Trophoblast cell (in vitro differentiated cells and primary cell): ENCODE measurements at regions not wholly inside any gene's neighbourhood (a gene's known extent, or its start where the extent isn't known, plus 50 kb on each side); places are given as distances from the start of the nearest gene placed in this dataset.

ENCODE experiments used
- DNase-seq, 2 donors: peaks; one replicate each; pipeline ENCODE4 v3.0.0-alpha.2; 2016
- H2AFZ ChIP-seq: 2 replicates; pipeline ENCODE4 v1.6.1; 2013; ENCODE audit warnings: low read length, moderate library complexity, mild to moderate bottlenecking; ENCODE audit not compliant: insufficient read depth, poor library complexity
- H2AK5ac ChIP-seq: 2 replicates; pipeline ENCODE4 v1.6.1; 2013; ENCODE audit warnings: mild to moderate bottlenecking, low read length
- H2BK120ac ChIP-seq: 2 replicates; pipeline ENCODE4 v1.6.1; 2013; ENCODE audit warnings: low read length, mild to moderate bottlenecking, moderate library complexity; ENCODE audit not compliant: insufficient read depth, poor library complexity
- H2BK12ac ChIP-seq: 2 replicates; pipeline ENCODE4 v1.6.1; 2013; ENCODE audit warnings: mild to moderate bottlenecking, low read length, moderate library complexity
- H2BK5ac ChIP-seq: 2 replicates; pipeline ENCODE4 v1.6.1; 2013; ENCODE audit warnings: low read length, low read depth, moderate library complexity, mild to moderate bottlenecking; ENCODE audit not compliant: poor library complexity
- H3K14ac ChIP-seq: 2 replicates; pipeline ENCODE4 v1.6.1; 2013; ENCODE audit warnings: mild to moderate bottlenecking, low read length
- H3K18ac ChIP-seq: 2 replicates; pipeline ENCODE4 v1.6.1; 2013; ENCODE audit warnings: mild to moderate bottlenecking, low read length
- H3K23ac ChIP-seq: 2 replicates; pipeline ENCODE4 v1.6.1; 2013; ENCODE audit warnings: low read length
- H3K27ac ChIP-seq: 2 replicates; pipeline ENCODE4 v1.5.1; 2013; ENCODE audit warnings: low read depth, mild to moderate bottlenecking, inconsistent platforms, low read length, moderate library complexity
- H3K27me3 ChIP-seq: 2 replicates; pipeline ENCODE4 v1.6.1; 2013; ENCODE audit warnings: inconsistent platforms, mild to moderate bottlenecking, low read length, moderate library complexity; ENCODE audit not compliant: insufficient read depth
- H3K36me3 ChIP-seq, 2 experiments: 1 replicate in 1 of 2; 2 replicates in 1 of 2; pipeline ENCODE4 v1.6.1; 2013; ENCODE audit warnings: low read length in 2 of 2, mild to moderate bottlenecking in 2 of 2, moderate library complexity in 1 of 2; ENCODE audit not compliant: insufficient read depth in 2 of 2, control insufficient read depth in 1 of 2
- H3K4ac ChIP-seq: 2 replicates; pipeline ENCODE4 v1.6.1; 2013; ENCODE audit warnings: low read depth, mild to moderate bottlenecking, low read length, moderate library complexity
- H3K4me1 ChIP-seq, 2 experiments: 1 replicate in 1 of 2; 2 replicates in 1 of 2; pipeline ENCODE4 v1.6.1; 2013; ENCODE audit warnings: low read length in 2 of 2, mild to moderate bottlenecking in 2 of 2, moderate library complexity in 1 of 2; ENCODE audit not compliant: insufficient read depth in 2 of 2, control insufficient read depth in 1 of 2
- H3K4me2 ChIP-seq: 2 replicates; pipeline ENCODE4 v1.6.1; 2013; ENCODE audit warnings: inconsistent platforms, mild to moderate bottlenecking, low read length, moderate library complexity
- H3K4me3 ChIP-seq: 2 replicates; pipeline ENCODE4 v1.5.1; 2013; ENCODE audit warnings: mild to moderate bottlenecking, low read depth, low read length, inconsistent platforms
- H3K79me1 ChIP-seq: one replicate; pipeline ENCODE4 v1.6.1; 2013; ENCODE audit warnings: low read length
- H3K79me2 ChIP-seq: 2 replicates; pipeline ENCODE4 v1.6.1; 2013; ENCODE audit warnings: low read length, mild to moderate bottlenecking; ENCODE audit not compliant: control insufficient read depth, insufficient read depth, poor library complexity
- H3K9ac ChIP-seq: 2 replicates; pipeline ENCODE4 v1.6.1; 2013; ENCODE audit warnings: mild to moderate bottlenecking, low read length
- H3K9me3 ChIP-seq: 2 replicates; pipeline ENCODE4 v1.6.1; 2013; ENCODE audit warnings: low read depth, mild to moderate bottlenecking, control low read depth, inconsistent platforms, low read length; ENCODE audit not compliant: insufficient read depth
- H4K12ac ChIP-seq: 2 replicates; pipeline ENCODE4 v1.6.1; 2013; ENCODE audit warnings: low read depth, mild to moderate bottlenecking, low read length, moderate library complexity
- H4K8ac ChIP-seq: 2 replicates; pipeline ENCODE4 v1.6.1; 2013; ENCODE audit warnings: low read depth, mild to moderate bottlenecking, low read length, moderate library complexity
- H4K91ac ChIP-seq: one replicate; pipeline ENCODE4 v1.6.1; 2013; ENCODE audit warnings: low read depth, mild to moderate bottlenecking, low read length, moderate library complexity
- WGBS: extraction: QIAGEN DNeasy Blood & Tissue Kit; methylation state at CpG from one replicate; pipeline ENCODE4 v1.1.7; 2013; ENCODE audit warnings: missing lambda C conversion rate; ENCODE audit not compliant: insufficient read length, insufficient coverage; ENCODE audit errors: extremely low coverage; 5-methylcytosine and 5-hydroxymethylcytosine counted together

GRCh38 chr16:11488304-11488703, 98.4 kb downstream of the LITAF start:
- H2BK12ac ChIP-seq: no peak overlapping the region
- no peak overlapping the region for H2BK120ac ChIP-seq
- H4K91ac ChIP-seq: no peak overlapping the region
- no peak overlapping the region for H2AK5ac ChIP-seq
- H3K18ac ChIP-seq: no peak overlapping the region
- H3K9ac ChIP-seq: no peak overlapping the region
- peak in 1 of 2 donors; percentile 14 for DNase-seq
- H3K14ac ChIP-seq: no peak overlapping the region
- H4K8ac ChIP-seq: no peak overlapping the region
- H4K12ac ChIP-seq: no peak overlapping the region
- H3K23ac ChIP-seq: no peak overlapping the region
- H2BK5ac ChIP-seq: no peak overlapping the region
- no peak overlapping the region for H3K4ac ChIP-seq
- H3K4me3 ChIP-seq: no peak overlapping the region
- H3K79me1 ChIP-seq: no peaks in the 10 kb centered on the region
- no peaks in the 10 kb centered on the region for H3K27me3 ChIP-seq
- H3K79me2 ChIP-seq: no peaks in the 10 kb centered on the region
- no peak overlapping the region for H3K4me2 ChIP-seq
- peaks cover 0 to 2% of the 10 kb centered on the region in 2 experiments for H3K4me1 ChIP-seq
- no peak overlapping the region for H2AFZ ChIP-seq
- no CpG with 5 or more reads among the region's 2 CpGs for WGBS
- peaks cover 7% of the 10 kb centered on the region for H3K9me3 ChIP-seq
- no peaks in the 10 kb centered on the region for H3K36me3 ChIP-seq
- H3K27ac ChIP-seq: no peak overlapping the region

GRCh38 chr16:11491524-11491923, 95.2 kb downstream of the LITAF start:
- H3K18ac ChIP-seq: no peak overlapping the region
- H2BK120ac ChIP-seq: no peak overlapping the region
- peaks cover 0 to 2% of the 10 kb centered on the region in 2 experiments for H3K4me1 ChIP-seq
- H3K4me2 ChIP-seq: no peak overlapping the region
- no peak overlapping the region for H4K8ac ChIP-seq
- no peak overlapping the region for H2BK5ac ChIP-seq
- H3K27ac ChIP-seq: no peak overlapping the region
- peaks cover 2% of the 10 kb centered on the region for H3K9me3 ChIP-seq
- no peak overlapping the region for H2BK12ac ChIP-seq
- no peak overlapping the region for H3K23ac ChIP-seq
- no peaks in the 10 kb centered on the region for H3K27me3 ChIP-seq
- no CpG with 5 or more reads among the region's 6 CpGs for WGBS
- H3K79me2 ChIP-seq: no peaks in the 10 kb centered on the region
- H3K4ac ChIP-seq: no peak overlapping the region
- no peaks in the 10 kb centered on the region for H3K79me1 ChIP-seq
- no peak overlapping the region for H4K91ac ChIP-seq
- H3K14ac ChIP-seq: no peak overlapping the region
- H2AK5ac ChIP-seq: no peak overlapping the region
- H2AFZ ChIP-seq: no peak overlapping the region
- no peak overlapping the region for H3K9ac ChIP-seq
- no peak overlapping the region for H3K4me3 ChIP-seq
- H3K36me3 ChIP-seq: no peaks in the 10 kb centered on the region
- no peak overlapping the region for H4K12ac ChIP-seq
- no peak for DNase-seq

GRCh38 chr16:11492808-11493530, 93.8 kb downstream of the LITAF start:
- H3K4me3 ChIP-seq: no peak overlapping the region
- no peak for DNase-seq
- H3K79me2 ChIP-seq: no peaks in the 10 kb centered on the region
- H4K91ac ChIP-seq: no peak overlapping the region
- H4K8ac ChIP-seq: no peak overlapping the region
- H3K36me3 ChIP-seq: no peaks in the 10 kb centered on the region
- no peak overlapping the region for H3K4ac ChIP-seq
- H3K18ac ChIP-seq: no peak overlapping the region
- H4K12ac ChIP-seq: no peak overlapping the region
- peaks cover 0 to 2% of the 10 kb centered on the region in 2 experiments for H3K4me1 ChIP-seq
- H3K23ac ChIP-seq: no peak overlapping the region
- no CpG with 5 or more reads among the region's 4 CpGs for WGBS
- H3K79me1 ChIP-seq: peaks cover 2% of the 10 kb centered on the region
- no peak overlapping the region for H3K4me2 ChIP-seq
- H3K27me3 ChIP-seq: no peaks in the 10 kb centered on the region
- no peak overlapping the region for H3K27ac ChIP-seq
- no peak overlapping the region for H2AFZ ChIP-seq
- no peak overlapping the region for H2BK12ac ChIP-seq
- H3K9ac ChIP-seq: no peak overlapping the region
- no peak overlapping the region for H2BK120ac ChIP-seq
- H3K9me3 ChIP-seq: peaks cover 4% of the 10 kb centered on the region
- no peak overlapping the region for H3K14ac ChIP-seq
- H2AK5ac ChIP-seq: no peak overlapping the region
- H2BK5ac ChIP-seq: no peak overlapping the region

GRCh38 chr16:11493531-11493929, 93.2 kb downstream of the LITAF start:
- H3K14ac ChIP-seq: no peak overlapping the region
- H3K4me1 ChIP-seq: peaks cover 0 to under 1% of the 10 kb centered on the region in 2 experiments
- H3K79me1 ChIP-seq: peaks cover 2% of the 10 kb centered on the region
- no peak for DNase-seq
- H3K79me2 ChIP-seq: no peaks in the 10 kb centered on the region
- no peak overlapping the region for H3K27ac ChIP-seq
- H3K27me3 ChIP-seq: no peaks in the 10 kb centered on the region
- no peaks in the 10 kb centered on the region for H3K36me3 ChIP-seq
- no peak overlapping the region for H2BK5ac ChIP-seq
- H4K8ac ChIP-seq: no peak overlapping the region
- H3K4me2 ChIP-seq: no peak overlapping the region
- H4K12ac ChIP-seq: no peak overlapping the region
- H3K4me3 ChIP-seq: peak overlapping the region; percentile 11
- no peak overlapping the region for H3K9ac ChIP-seq
- no peak overlapping the region for H2AK5ac ChIP-seq
- no peak overlapping the region for H2BK12ac ChIP-seq
- no CpG with 5 or more reads among the region's 20 CpGs for WGBS
- H3K9me3 ChIP-seq: peaks cover 4% of the 10 kb centered on the region
- no peak overlapping the region for H2BK120ac ChIP-seq
- no peak overlapping the region for H3K4ac ChIP-seq
- no peak overlapping the region for H3K23ac ChIP-seq
- H3K18ac ChIP-seq: no peak overlapping the region
- no peak overlapping the region for H2AFZ ChIP-seq
- H4K91ac ChIP-seq: no peak overlapping the region
